ENCODE measurements at regions not wholly inside any gene's neighbourhood (a gene's known extent, or its start where the extent isn't known, plus 50 kb on each side); places are given as distances from the start of the nearest gene placed in this dataset.

- DNase-seq = no peak
Measured at GRCh38 chr1:168386492-168386891, 105.8 kb downstream of the TBX19 start.

- no peak for DNase-seq
Measured at GRCh38 chr1:168381850-168382249, 101.2 kb downstream of the TBX19 start.

GRCh38 chr1:168380945-168381344 is 100.3 kb downstream of the TBX19 start:
- no peak for DNase-seq

- no peak for DNase-seq
Measured at GRCh38 chr1:168379104-168379860, 98.6 kb downstream of the TBX19 start.

GRCh38 chr1:168375566-168376300 is 95.1 kb downstream of the TBX19 start:
- DNase-seq = no peak

- DNase-seq = no peak
Measured at GRCh38 chr1:168374566-168374965, 93.9 kb downstream of the TBX19 start.

GRCh38 chr1:168373869-168374268 is 93.2 kb downstream of the TBX19 start:
- DNase-seq = no peak

GRCh38 chr1:168372861-168373371 is 92.2 kb downstream of the TBX19 start:
- no peak for DNase-seq

- DNase-seq = no peak
Measured at GRCh38 chr1:168372307-168372706, 91.6 kb downstream of the TBX19 start.

GRCh38 chr1:168371477-168371876 is 90.8 kb downstream of the TBX19 start:
- DNase-seq = no peak

- no peak for DNase-seq
Measured at GRCh38 chr1:168370586-168370985, 89.9 kb downstream of the TBX19 start.

- DNase-seq = no peak
Measured at GRCh38 chr1:168369655-168370054, 89.0 kb downstream of the TBX19 start.

- DNase-seq = no peak
Measured at GRCh38 chr1:168368131-168368530, 87.5 kb downstream of the TBX19 start.

GRCh38 chr1:168365719-168366479 is 85.2 kb downstream of the TBX19 start:
- peak; percentile 20 for DNase-seq

All from activated CD4-positive, alpha-beta T cell treated with anti-CD3 and anti-CD28 coated beads, Interleukin-10, Interleukin-2, amounts not matched to agents 100 ng/mL and 50 ng/mL, durations not matched to agents 16 hours and 8 hours (primary cell).